OCI-LY3 (cell line): ENCODE measurements at regions not wholly inside any gene's neighbourhood (a gene's known extent, or its start where the extent isn't known, plus 50 kb on each side); places are given as distances from the start of the nearest gene placed in this dataset.

Source experiments
- H2AFZ ChIP-seq: fragments of 200-600, 300-600 bp; shearing (Covaris generic); 2 replicates; pipeline ENCODE4 v1.6.0; 2014; ENCODE audit warnings: antibody characterized with exemption, low read depth, low read length
- H3K27ac ChIP-seq: fragments of 200-600, 300-600 bp; sonication (generic); 2 replicates; pipeline ENCODE4 v1.5.1; 2014; ENCODE audit warnings: mild to moderate bottlenecking, low read length, moderate library complexity, mixed read lengths
- H3K27me3 ChIP-seq: fragments of 200-600, 300-600 bp; sonication (generic); 2 replicates; pipeline ENCODE4 v1.6.1; 2014; ENCODE audit warnings: low read depth, low read length, mixed read lengths
- H3K36me3 ChIP-seq: fragments of 200-600, 300-600 bp; sonication (generic); replicated peaks from 2 replicates; pipeline ENCODE3; 2014; ENCODE audit warnings: low read depth, low read length, mixed read lengths
- H3K4me1 ChIP-seq: fragments of 300-600, 200-600 bp; sonication (generic); 2 replicates; pipeline ENCODE4 v1.6.1; 2014; ENCODE audit warnings: low read length, mixed read lengths
- H3K4me2 ChIP-seq: fragments of 200-600, 300-600 bp; sonication (generic); 2 replicates; pipeline ENCODE4 v1.6.1; 2014; ENCODE audit warnings: low read length, mixed read lengths
- H3K4me3 ChIP-seq: fragments of 300-600, 200-600 bp; sonication (generic); 2 replicates; pipeline ENCODE4 v1.5.1; 2014; ENCODE audit warnings: antibody characterized with exemption, mild to moderate bottlenecking, low read length, moderate library complexity
- H3K79me2 ChIP-seq: fragments of 300-600, 200-600 bp; shearing (Covaris generic); 2 replicates; pipeline ENCODE4 v1.6.1; 2014; ENCODE audit warnings: mild to moderate bottlenecking, low read length, mixed read lengths
- H3K9ac ChIP-seq: fragments of 300-600, 200-600 bp; shearing (Covaris generic); 2 replicates; pipeline ENCODE4 v1.6.0; 2014; ENCODE audit warnings: mild to moderate bottlenecking, low read length, moderate library complexity
- H3K9me3 ChIP-seq: fragments of 200-600, 300-600 bp; shearing (Covaris generic); 2 replicates; pipeline ENCODE4 v1.6.1; 2014; ENCODE audit warnings: low read length, mixed read lengths; ENCODE audit not compliant: insufficient read depth
- H4K20me1 ChIP-seq: fragments of 200-600, 300-600 bp; sonication (generic); 2 replicates; pipeline ENCODE4 v1.6.1; 2016; ENCODE audit warnings: low read length, mixed read lengths; ENCODE audit not compliant: insufficient read depth
- CTCF ChIP-seq: fragments of 200-600, 300-600 bp; sonication (generic); IDR thresholded peaks from 2 replicates; pipeline ENCODE4 v1.5.1; 2014; ENCODE audit warnings: antibody characterized with exemption, low read length, low read depth
- EZH2phosphoT487 ChIP-seq: fragments of 200-600 bp; shearing (Covaris generic); IDR thresholded peaks from 2 replicates; pipeline ENCODE4 v1.6.1; 2018; ENCODE audit warnings: antibody characterized with exemption, mixed run types, low read depth

DNA sequence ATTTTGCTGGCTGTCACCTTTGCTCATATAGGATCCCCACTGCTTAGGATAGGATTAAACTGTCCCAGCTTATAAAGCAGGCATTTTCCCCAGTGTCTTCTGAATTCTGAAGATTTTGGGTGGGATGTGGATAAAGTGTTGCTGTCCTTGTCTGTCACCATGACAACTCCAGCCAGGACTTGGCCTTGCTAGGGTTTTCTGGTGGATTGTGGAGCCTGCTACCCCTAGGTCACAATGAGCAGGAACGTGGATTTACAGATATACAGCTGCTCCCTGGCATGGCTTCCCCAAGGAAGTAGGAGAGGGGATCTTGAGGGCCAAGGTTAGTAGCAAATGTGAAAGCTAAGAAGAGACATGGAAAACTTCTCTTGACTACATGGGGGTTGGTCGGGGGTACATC is 220.7 kb downstream of the WDR11 start:
- TF ChIP-seq EZH2phosphoT487 (no peak), CTCF (no peak)
- Histone ChIP-seq H3K9ac (no peak overlapping the region), H3K9me3 (no peaks in the 10 kb centered on the region), H3K36me3 (peaks cover 2% of the 10 kb centered on the region), H3K4me2 (no peak overlapping the region), H3K4me1 (peaks cover 21% of the 10 kb centered on the region), H4K20me1 (no peaks in the 10 kb centered on the region), H2AFZ (no peak overlapping the region), H3K79me2 (no peaks in the 10 kb centered on the region), H3K27me3 (peaks cover 36% of the 10 kb centered on the region), H3K4me3 (no peak overlapping the region), H3K27ac (no peak overlapping the region)

- Histone ChIP-seq H3K27me3 (peaks cover 44% of the 10 kb centered on the region), H3K9ac (no peak overlapping the region), H3K4me2 (no peak overlapping the region), H2AFZ (no peak overlapping the region), H3K36me3 (no peaks in the 10 kb centered on the region), H3K4me3 (no peak overlapping the region), H3K9me3 (no peaks in the 10 kb centered on the region), H4K20me1 (no peaks in the 10 kb centered on the region), H3K79me2 (no peaks in the 10 kb centered on the region), H3K4me1 (peaks cover 17% of the 10 kb centered on the region), H3K27ac (no peak overlapping the region)
- TF ChIP-seq EZH2phosphoT487 (no peak), CTCF (no peak)
Measured at GRCh38 chr10:121073728-121074127, 222.6 kb downstream of the WDR11 start.

DNA sequence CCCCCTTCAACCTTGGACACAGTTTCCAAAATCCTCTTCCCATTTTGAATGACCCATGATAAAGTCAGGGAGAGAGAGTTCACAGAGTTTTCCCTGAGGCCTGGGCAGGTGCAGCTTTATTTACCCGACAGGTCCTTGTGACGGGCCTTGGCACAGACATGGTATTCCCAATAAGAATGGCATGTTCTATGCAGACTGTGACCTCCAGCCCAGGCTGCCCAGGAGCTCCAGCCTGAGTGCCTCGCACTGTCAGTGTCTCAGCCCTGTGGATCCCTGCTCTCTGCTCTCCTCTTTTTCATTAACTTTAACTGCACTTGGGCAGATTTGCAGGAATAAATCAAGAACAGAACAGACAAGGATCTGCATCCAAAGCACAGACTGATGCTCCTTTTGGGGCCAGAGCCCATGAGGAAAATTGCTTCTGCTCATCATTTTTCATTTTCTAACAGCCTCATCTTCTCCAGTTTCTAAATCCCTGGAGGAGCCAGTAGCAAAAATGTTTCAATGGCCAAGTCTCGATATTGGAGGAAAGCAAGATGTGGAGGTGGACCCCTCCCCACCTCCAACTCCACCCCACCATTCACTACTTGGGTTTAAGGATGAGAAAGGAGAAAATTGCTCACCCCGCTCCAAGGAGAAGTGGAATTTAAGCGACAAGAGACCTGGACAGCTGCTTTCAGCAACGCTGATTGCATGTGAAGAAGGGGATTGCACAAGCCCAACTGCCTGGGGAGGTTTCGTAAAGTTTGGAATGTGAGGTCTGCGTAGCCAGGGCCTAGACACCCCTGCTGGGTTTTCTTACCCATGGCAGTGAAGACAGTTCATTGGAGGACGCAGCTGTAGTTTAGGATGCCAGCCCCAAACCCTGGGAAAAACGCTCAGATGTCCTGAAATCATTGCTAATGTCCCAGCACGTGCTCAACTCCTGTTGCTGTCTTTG is 225.9 kb downstream of the WDR11 start:
- Histone ChIP-seq H3K27ac (no peak overlapping the region), H3K4me1 (no peaks in the 10 kb centered on the region), H3K79me2 (no peaks in the 10 kb centered on the region), H3K4me2 (no peak overlapping the region), H3K4me3 (no peak overlapping the region), H4K20me1 (no peaks in the 10 kb centered on the region), H3K36me3 (no peaks in the 10 kb centered on the region), H3K9ac (no peak overlapping the region), H3K27me3 (peaks cover 52% of the 10 kb centered on the region), H2AFZ (no peak overlapping the region), H3K9me3 (no peaks in the 10 kb centered on the region)
- TF ChIP-seq EZH2phosphoT487 = no peak
- no peak for TF ChIP-seq CTCF

- Histone ChIP-seq H3K4me3 (no peak overlapping the region), H3K9me3 (no peaks in the 10 kb centered on the region), H3K79me2 (no peaks in the 10 kb centered on the region), H4K20me1 (0 out of 2 replicates have a peak, but pooled peaks cover 3% of the 10 kb centered on the region), H3K27me3 (peaks cover 58% of the 10 kb centered on the region), H3K4me1 (no peaks in the 10 kb centered on the region), H3K4me2 (no peak overlapping the region), H3K36me3 (no peaks in the 10 kb centered on the region), H2AFZ (no peak overlapping the region), H3K9ac (no peak overlapping the region), H3K27ac (no peak overlapping the region)
- TF ChIP-seq CTCF = no peak
- no peak for TF ChIP-seq EZH2phosphoT487
Measured at GRCh38 chr10:121078036-121078435, 226.9 kb downstream of the WDR11 start.
